Loucy (cell line): ENCODE measurements at regions not wholly inside any gene's neighbourhood (a gene's known extent, or its start where the extent isn't known, plus 50 kb on each side); places are given as distances from the start of the nearest gene placed in this dataset.

Source experiments
- CTCF ChIP-seq: fragments of 200-600 bp; sonication (generic); conservative IDR thresholded peaks from 2 replicates; pipeline ENCODE4 v1.5.1; 2014; ENCODE audit warnings: mild to moderate bottlenecking, antibody characterized with exemption, low read length
- EZH2phosphoT487 ChIP-seq: fragments of 200-600 bp; IDR thresholded peaks from 2 replicates; pipeline ENCODE4 v1.6.1; 2018; ENCODE audit warnings: antibody characterized with exemption, mild to moderate bottlenecking, moderate library complexity, borderline replicate concordance

GRCh38 chr10:129108378-129108777 lies 358.7 kb upstream of the MGMT start:
- TF ChIP-seq CTCF, result no peak
- TF ChIP-seq EZH2phosphoT487, result no peak
